H1 (cell line): ENCODE measurements at regions not wholly inside any gene's neighbourhood (a gene's known extent, or its start where the extent isn't known, plus 50 kb on each side); places are given as distances from the start of the nearest gene placed in this dataset.

Experiments used
- CTCF ChIA-PET: fragments of 300-600 bp; sonication (Branson Sonifier 250); formaldehyde crosslinking; loops from one replicate; lab custom pipeline; 2021; ENCODE audit not compliant: partially characterized antibody; lab: Charles Lee
- POLR2A ChIA-PET: fragments of 300-600 bp; sonication (Branson Sonifier 250); formaldehyde crosslinking; loops from one replicate; lab custom pipeline; 2021; ENCODE audit warnings: inconsistent platforms; ENCODE audit not compliant: partially characterized antibody; lab: Charles Lee
- DNase-seq, 2 experiments: peaks; one replicate each; pipeline versions ENCODE4 v3.0.0 to v3.0.0-alpha.2; 2010 to 2022; ENCODE audit warnings: low spot score in 2 of 2, low read depth in 1 of 2, mixed read lengths in 1 of 2
- FAIRE-seq: peaks from 2 replicates; lab custom pipeline; 2011; peaks lifted over from hg19 to GRCh38; lab: Jason Lieb, UNC
- H2AFZ ChIP-seq: 2 replicates; pipeline ENCODE4 v1.8.1; 2012; ENCODE audit warnings: low read length, inconsistent platforms
- H2AK5ac ChIP-seq: 2 replicates; pipeline ENCODE4 v1.6.1; 2013; ENCODE audit warnings: low read depth, low read length
- H2BK120ac ChIP-seq: replicated peaks from 2 replicates; pipeline ENCODE3; 2013; ENCODE audit warnings: low read depth, low read length, inconsistent platforms
- H2BK12ac ChIP-seq: 2 replicates; pipeline ENCODE4 v1.6.1; 2013; ENCODE audit warnings: low read depth, low read length
- H2BK15ac ChIP-seq: 2 replicates; pipeline ENCODE4 v1.6.1; 2013; ENCODE audit warnings: low read length
- H2BK20ac ChIP-seq: 2 replicates; pipeline ENCODE4 v1.6.1; 2013; ENCODE audit warnings: low read length
- H2BK5ac ChIP-seq: 2 replicates; pipeline ENCODE4 v1.6.1; 2013; ENCODE audit warnings: low read depth, low read length
- H3K14ac ChIP-seq: 2 replicates; pipeline ENCODE4 v1.6.1; 2013; ENCODE audit warnings: inconsistent platforms; ENCODE audit not compliant: insufficient read length
- H3K18ac ChIP-seq: 2 replicates; pipeline ENCODE4 v1.6.1; 2013; ENCODE audit warnings: low read length; ENCODE audit errors: extremely low read depth
- H3K23ac ChIP-seq: 2 replicates; pipeline ENCODE4 v1.6.1; 2013; ENCODE audit warnings: inconsistent platforms; ENCODE audit not compliant: insufficient read length
- H3K23me2 ChIP-seq: 2 replicates; pipeline ENCODE4 v1.6.1; 2013; ENCODE audit warnings: low read depth, low read length
- H3K27ac ChIP-seq: 2 replicates; pipeline ENCODE4 v1.6.1; 2011; ENCODE audit warnings: low read depth, low read length, inconsistent platforms
- H3K27me3 ChIP-seq, 4 experiments: replicated peaks in 1 of 4; 1 replicate in 1 of 4; 2 replicates in 3 of 4; pipeline versions ENCODE4 v1.6.1 to v1.8.1; 2011 to 2013; ENCODE audit warnings: low read length in 3 of 4, mild to moderate bottlenecking in 3 of 4, inconsistent platforms in 2 of 4, mixed read lengths in 2 of 4, moderate library complexity in 1 of 4; ENCODE audit not compliant: control insufficient read depth in 3 of 4, insufficient read depth in 3 of 4; ENCODE audit errors: extremely low read depth in 1 of 4
- H3K36me3 ChIP-seq, 4 experiments: 2 replicates each; pipeline versions ENCODE4 v1.6.1 to v1.8.1; 2011 to 2013; ENCODE audit warnings: mild to moderate bottlenecking in 4 of 4, low read length in 3 of 4, moderate library complexity in 2 of 4, control low read depth in 1 of 4, inconsistent platforms in 1 of 4; ENCODE audit not compliant: insufficient read depth in 4 of 4, control insufficient read depth in 2 of 4
- H3K4ac ChIP-seq: replicated peaks from 2 replicates; pipeline ENCODE3; 2013; ENCODE audit warnings: low read length, low read depth, mixed read lengths, inconsistent platforms; ENCODE audit not compliant: insufficient read length
- H3K4me1 ChIP-seq, 4 experiments: replicated peaks in 1 of 4; 1 replicate in 1 of 4; 2 replicates in 3 of 4; pipeline versions ENCODE4 v1.6.1 to v1.8.1; 2011 to 2013; ENCODE audit warnings: low read length in 3 of 4, inconsistent platforms in 2 of 4, mixed read lengths in 1 of 4; ENCODE audit not compliant: insufficient read depth in 4 of 4, control insufficient read depth in 3 of 4
- H3K4me2 ChIP-seq, 2 experiments: 2 replicates each; pipeline versions ENCODE4 v1.6.1 to v1.8.1; 2011 to 2013; ENCODE audit warnings: low read depth in 2 of 2, low read length in 2 of 2, control low read depth in 1 of 2, inconsistent platforms in 1 of 2, mild to moderate bottlenecking in 1 of 2; ENCODE audit not compliant: insufficient read depth in 1 of 2
- H3K4me3 ChIP-seq, 4 experiments: fragments of 200-600, 300-600 bp in 1 of 4; sonication (generic), shearing (Covaris generic), sonication (Bioruptor Twin) in 1 of 4; 2 replicates each; pipeline versions ENCODE4 v1.5.1 to v1.8.1; 2011 to 2016; ENCODE audit warnings: low read length in 4 of 4, low read depth in 3 of 4, control low read depth in 2 of 4, inconsistent platforms in 2 of 4, mild to moderate bottlenecking in 2 of 4, mixed read lengths in 1 of 4, moderate library complexity in 1 of 4; ENCODE audit not compliant: insufficient read depth in 2 of 4; ENCODE audit errors: extremely low read depth in 1 of 4
- H3K56ac ChIP-seq: replicated peaks from 2 replicates; pipeline ENCODE3; 2013; ENCODE audit warnings: low read depth, mild to moderate bottlenecking, mixed read lengths, low read length, inconsistent platforms; ENCODE audit not compliant: insufficient read length
- H3K79me1 ChIP-seq: 2 replicates; pipeline ENCODE4 v1.6.1; 2013; ENCODE audit warnings: low read depth, low read length, control low read depth
- H3K79me2 ChIP-seq, 2 experiments: 2 replicates each; pipeline versions ENCODE4 v1.6.1 to v1.8.1; 2012 to 2013; ENCODE audit warnings: low read length in 2 of 2, mild to moderate bottlenecking in 2 of 2, inconsistent platforms in 1 of 2; ENCODE audit not compliant: insufficient read depth in 2 of 2, control insufficient read depth in 1 of 2
- H3K9ac ChIP-seq, 4 experiments: replicated peaks in 1 of 4; 1 replicate in 1 of 4; 2 replicates in 3 of 4; pipeline versions ENCODE4 v1.6.1 to v1.8.1; 2011 to 2013; ENCODE audit warnings: low read depth in 3 of 4, low read length in 3 of 4, control low read depth in 2 of 4, mild to moderate bottlenecking in 2 of 4, moderate library complexity in 2 of 4, inconsistent platforms in 1 of 4; ENCODE audit errors: extremely low read depth in 1 of 4
- H3K9me3 ChIP-seq, 2 experiments: 2 replicates each; pipeline versions ENCODE4 v1.6.1 to v1.8.1; 2012 to 2013; ENCODE audit warnings: mild to moderate bottlenecking in 2 of 2, moderate library complexity in 2 of 2, control low read depth in 1 of 2, inconsistent platforms in 1 of 2, low read depth in 1 of 2, low read length in 1 of 2, mixed read lengths in 1 of 2; ENCODE audit not compliant: insufficient read depth in 2 of 2
- H4K20me1 ChIP-seq, 2 experiments: replicated peaks in 1 of 2; 2 replicates each; pipeline versions ENCODE3 to v1.8.1; 2011 to 2013; ENCODE audit warnings: inconsistent platforms in 2 of 2, low read length in 2 of 2, mild to moderate bottlenecking in 1 of 2; ENCODE audit not compliant: insufficient read depth in 2 of 2, control insufficient read depth in 1 of 2
- H4K5ac ChIP-seq: 2 replicates; pipeline ENCODE4 v1.6.1; 2013; ENCODE audit warnings: low read length, low read depth, mixed read lengths, inconsistent platforms; ENCODE audit not compliant: insufficient read length
- H4K8ac ChIP-seq: 2 replicates; pipeline ENCODE4 v1.8.0; 2013; ENCODE audit warnings: mild to moderate bottlenecking, moderate library complexity, low read length, inconsistent platforms; ENCODE audit not compliant: insufficient read depth; ENCODE audit errors: extremely low read depth
- H4K91ac ChIP-seq: replicated peaks from 2 replicates; pipeline ENCODE3; 2013; ENCODE audit warnings: low read length, mixed read lengths, inconsistent platforms; ENCODE audit not compliant: insufficient read length
- BCL11A ChIP-seq, 2 experiments: IDR thresholded peaks; one replicate each; pipeline ENCODE4 v1.6.1; 2011; ENCODE audit warnings: low read depth in 2 of 2, low read length in 2 of 2, mild to moderate bottlenecking in 2 of 2
- CBX8 ChIP-seq: fragments of 300-800, 300-1000 bp; sonication (generic); IDR thresholded peaks from 2 replicates; pipeline ENCODE4 v1.7.1; 2016; ENCODE audit warnings: low read depth, low read length, borderline replicate concordance
- GABPA ChIP-seq: IDR thresholded peaks from 2 replicates; pipeline ENCODE4 v1.6.1; 2011; ENCODE audit warnings: mild to moderate bottlenecking, low read length, moderate library complexity, borderline replicate concordance; ENCODE audit not compliant: insufficient read depth
- MAX ChIP-seq: IDR thresholded peaks from 2 replicates; pipeline ENCODE4 v1.6.1; 2012; ENCODE audit warnings: inconsistent platforms
- PHF8 ChIP-seq: fragments of 200-600 bp; sonication (generic); conservative IDR thresholded peaks from 2 replicates; pipeline ENCODE4 v1.7.1; 2012; ENCODE audit warnings: low read depth, mild to moderate bottlenecking, inconsistent platforms, low read length, moderate library complexity
- RXRA ChIP-seq: IDR thresholded peaks from 2 replicates; pipeline ENCODE4 v1.6.1; 2011; ENCODE audit warnings: low read depth, mild to moderate bottlenecking, low read length, moderate library complexity; ENCODE audit not compliant: insufficient read depth
- TAF7 ChIP-seq: optimal IDR thresholded peaks from 2 replicates; pipeline ENCODE3; 2011; ENCODE audit warnings: low read depth, mild to moderate bottlenecking, inconsistent platforms, low read length, moderate library complexity, borderline replicate concordance
- WGBS, 2 experiments: shearing (Covaris generic) in 1 of 2; methylation state at CpG; one replicate each; pipeline versions ENCODE4 v1.1.6 to v1.1.7; 2013 to 2015; ENCODE audit warnings: low lambda C conversion rate in 2 of 2, mixed read lengths in 2 of 2, inconsistent platforms in 1 of 2, low coverage in 1 of 2, missing lambda C conversion rate in 1 of 2; ENCODE audit not compliant: insufficient replicate concordance in 2 of 2, insufficient coverage in 1 of 2, insufficient read length in 1 of 2; ENCODE audit errors: extremely low coverage in 1 of 2, missing lambda C conversion rate in 1 of 2; 5-methylcytosine and 5-hydroxymethylcytosine counted together

GRCh38 chr2:22450831-22451230 is 934.1 kb upstream of the KLHL29 start:
- no peaks in the 10 kb centered on the region for H3K27me3 ChIP-seq
- H3K79me1 ChIP-seq = no peaks in the 10 kb centered on the region
- H4K8ac ChIP-seq = no peak overlapping the region
- no peak overlapping the region for H2BK120ac ChIP-seq
- no peak overlapping the region for H3K14ac ChIP-seq
- no peaks in the 10 kb centered on the region for H3K4me1 ChIP-seq
- no peak overlapping the region for H2BK12ac ChIP-seq
- 83% methylated on average over 8 of the region's 8 CpGs; no CpG with 5 or more reads in 1 of the 2 experiments for WGBS, 2 experiments
- no peak overlapping the region for H3K23ac ChIP-seq
- H3K4ac ChIP-seq = no peak overlapping the region
- no peak overlapping the region for H3K4me3 ChIP-seq
- no peaks in the 10 kb centered on the region; a peak in 1 of 8 replicates for H3K36me3 ChIP-seq
- no peak overlapping the region for H4K91ac ChIP-seq
- POLR2A ChIA-PET = no interaction called here
- no peaks in the 10 kb centered on the region for H3K79me2 ChIP-seq
- H2BK20ac ChIP-seq = no peak overlapping the region
- no peak overlapping the region for H3K27ac ChIP-seq
- H3K23me2 ChIP-seq = no peaks in the 10 kb centered on the region
- H2AFZ ChIP-seq = no peak overlapping the region
- H3K9ac ChIP-seq = no peak overlapping the region
- TF ChIP-seq GABPA (no peak), RXRA (no peak), PHF8 (no peak), MAX (no peak), CBX8 (no peak), TAF7 (no peak), BCL11A (IDR thresholded peaks at IDR 0.05; ENCODE audit: low read depth in 2 of 2, low read length in 2 of 2) (no peak)
- H4K5ac ChIP-seq = no peak overlapping the region
- no peak overlapping the region for H3K18ac ChIP-seq
- no peak overlapping the region for H3K4me2 ChIP-seq
- H3K56ac ChIP-seq = no peak overlapping the region
- H2BK5ac ChIP-seq = no peak overlapping the region
- no peaks in the 10 kb centered on the region for H4K20me1 ChIP-seq
- FAIRE-seq (no peak), DNase-seq (no peak)
- H3K9me3 ChIP-seq = no peaks in the 10 kb centered on the region
- CTCF ChIA-PET = interaction anchor here (0.8 kb wide), 1 partner anchor 14 kb away, joined by 3 read pairs; no protein-coding TSS in a partner anchor
- no peak overlapping the region for H2BK15ac ChIP-seq
- H2AK5ac ChIP-seq = no peak overlapping the region
